Progenitor cell of endocrine pancreas (in vitro differentiated cells): ENCODE measurements at regions not wholly inside any gene's neighbourhood (a gene's known extent, or its start where the extent isn't known, plus 50 kb on each side); places are given as distances from the start of the nearest gene placed in this dataset.

Experiments used
- DNase-seq: peaks from one replicate; pipeline ENCODE4 v3.0.0; 2021; ENCODE audit warnings: low spot score; ENCODE audit not compliant: unreplicated experiment
- H3K27ac Mint-ChIP-seq: 2 replicates; pipeline ENCODE4 v1.8.0; 2021; ENCODE audit warnings: mild to moderate bottlenecking, moderate library complexity, mixed read lengths
- H3K27me3 Mint-ChIP-seq: 2 replicates; pipeline ENCODE4 v1.8.0; 2021; ENCODE audit warnings: mixed read lengths
- H3K36me3 Mint-ChIP-seq: 2 replicates; pipeline ENCODE4 v1.8.0; 2022; ENCODE audit warnings: mixed read lengths; ENCODE audit not compliant: insufficient read depth
- H3K4me1 Mint-ChIP-seq: 2 replicates; pipeline ENCODE4 v1.8.0; 2021; ENCODE audit warnings: low read depth, mixed read lengths
- H3K4me3 Mint-ChIP-seq: 2 replicates; pipeline ENCODE4 v1.8.0; 2021; ENCODE audit warnings: low read depth, mild to moderate bottlenecking, moderate library complexity, mixed read lengths
- H3K9me3 Mint-ChIP-seq: 2 replicates; pipeline ENCODE4 v1.8.0; 2021; ENCODE audit warnings: low read depth, mixed read lengths
- CTCF ChIP-seq: fragments of 200-600 bp; sonication (generic); IDR thresholded peaks from one replicate; pipeline ENCODE4 v1.5.0; 2021; ENCODE audit warnings: antibody characterized with exemption, mild to moderate bottlenecking; ENCODE audit not compliant: unreplicated experiment

- Mint-ChIP-seq H3K36me3 (no peaks in the 10 kb centered on the region), H3K4me1 (no peaks in the 10 kb centered on the region), H3K27me3 (no peaks in the 10 kb centered on the region), H3K4me3 (no peak overlapping the region), H3K9me3 (no peaks in the 10 kb centered on the region), H3K27ac (no peak overlapping the region)
- no peak for TF ChIP-seq CTCF
- DNase-seq: no peak
These were observed 462.9 kb upstream of the ADAMTS5 start for GRCh38 chr21:27429710-27430341.

GRCh38 chr21:27426196-27426595 lies 459.3 kb upstream of the ADAMTS5 start:
- Mint-ChIP-seq H3K27ac (no peak overlapping the region), H3K27me3 (no peaks in the 10 kb centered on the region), H3K4me1 (peaks cover 5% of the 10 kb centered on the region), H3K9me3 (no peaks in the 10 kb centered on the region), H3K4me3 (no peak overlapping the region), H3K36me3 (no peaks in the 10 kb centered on the region)
- no peak for TF ChIP-seq CTCF
- no peak for DNase-seq

- Mint-ChIP-seq H3K27ac (no peak overlapping the region), H3K27me3 (no peaks in the 10 kb centered on the region)
- TF ChIP-seq CTCF: no peak
These were observed 458.7 kb upstream of the ADAMTS5 start for GRCh38 chr21:27425574-27425973.

GRCh38 chr21:27425172-27425571 lies 458.3 kb upstream of the ADAMTS5 start:
- no peak for TF ChIP-seq CTCF
- no peak for DNase-seq
- H3K27ac Mint-ChIP-seq: no peak overlapping the region

More at GRCh38 chr21:27425574-27425973, 458.7 kb upstream of the ADAMTS5 start:
- Mint-ChIP-seq H3K36me3 (no peaks in the 10 kb centered on the region), H3K9me3 (no peaks in the 10 kb centered on the region), H3K4me1 (peaks cover 5% of the 10 kb centered on the region), H3K4me3 (no peak overlapping the region)
- DNase-seq: no peak

GRCh38 chr21:27424601-27425000 lies 457.7 kb upstream of the ADAMTS5 start:
- Mint-ChIP-seq H3K9me3 (no peaks in the 10 kb centered on the region), H3K27me3 (no peaks in the 10 kb centered on the region), H3K4me3 (no peak overlapping the region), H3K27ac (peak overlapping the region; percentile 80), H3K36me3 (no peaks in the 10 kb centered on the region), H3K4me1 (peaks cover 5% of the 10 kb centered on the region)
- no peak for TF ChIP-seq CTCF
- DNase-seq: no peak

More at GRCh38 chr21:27425172-27425571, 458.3 kb upstream of the ADAMTS5 start:
- Mint-ChIP-seq H3K9me3 (no peaks in the 10 kb centered on the region), H3K4me3 (no peak overlapping the region), H3K4me1 (peaks cover 5% of the 10 kb centered on the region), H3K27me3 (no peaks in the 10 kb centered on the region), H3K36me3 (no peaks in the 10 kb centered on the region)
